ENCODE measurements at regions not wholly inside any gene's neighbourhood (a gene's known extent, or its start where the extent isn't known, plus 50 kb on each side); places are given as distances from the start of the nearest gene placed in this dataset.

DNA sequence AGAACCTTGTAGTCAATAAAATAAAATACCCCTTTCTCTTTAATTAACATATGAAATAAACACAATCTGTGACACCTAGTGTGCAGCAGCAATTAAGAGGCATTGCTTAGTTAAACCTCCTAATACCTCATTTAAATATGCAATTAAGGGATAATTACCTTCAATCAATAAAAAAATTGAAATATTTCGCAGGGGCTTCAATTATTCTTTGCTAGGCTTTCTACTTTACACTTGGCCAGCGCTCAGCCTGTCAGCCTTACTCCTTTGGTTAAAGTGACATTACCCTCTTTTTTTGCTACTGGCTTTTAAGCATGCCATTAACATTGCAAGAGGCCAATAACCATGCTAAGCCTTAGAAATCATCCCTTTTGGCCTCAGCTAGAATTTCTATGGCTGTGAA lies 327.5 kb upstream of the ZNF521 start:
- Histone ChIP-seq H4K20me1 (ENCODE audit: control insufficient read depth, insufficient read depth, low read length, poor library complexity, severe bottlenecking) (no peaks in the 10 kb centered on the region), H2AFZ (ENCODE audit: insufficient read depth, low read depth, low read length, poor library complexity, severe bottlenecking) (no peak overlapping the region), H3K27me3 (replicated peaks in 1 of 4; ENCODE audit: control extremely low read depth in 1 of 4, control insufficient read depth in 3 of 4, insufficient read depth in 4 of 4, low read length in 3 of 4) (no peaks in the 10 kb centered on the region), H3K36me3 (replicated peaks in 1 of 2; ENCODE audit: control extremely low read depth in 1 of 2, control insufficient read depth in 1 of 2, extremely low read depth in 1 of 2, insufficient read depth in 2 of 2, low read length in 1 of 2) (no peaks in the 10 kb centered on the region), H3K9me3 (ENCODE audit: control extremely low read depth in 1 of 3, control insufficient read depth in 2 of 3, insufficient read depth in 1 of 3, low read length in 2 of 3) (no peaks in the 10 kb centered on the region), H3K4me2 (replicated peaks; ENCODE audit: low read depth, low read length, poor library complexity, severe bottlenecking) (no peak overlapping the region), H3K9ac (ENCODE audit: low read length) (no peak overlapping the region), H3K27ac (ENCODE audit: low read length in 2 of 2) (no peak overlapping the region), H3K4me3 (ENCODE audit: control extremely low read depth in 1 of 5, extremely low read depth in 1 of 5, insufficient read depth in 1 of 5, low read depth in 2 of 5, low read length in 4 of 5) (no peak overlapping the region), H3K79me2 (ENCODE audit: control insufficient read depth, insufficient read depth, low read length) (no peaks in the 10 kb centered on the region), H3K4me1 (ENCODE audit: control insufficient read depth in 2 of 2, insufficient read depth in 2 of 2, low read length in 2 of 2) (no peaks in the 10 kb centered on the region)
- POLR2A ChIA-PET: no interaction called here
- H3K4me3 Mint-ChIP-seq: no peak overlapping the region
- TF ChIP-seq, protein P1, sequence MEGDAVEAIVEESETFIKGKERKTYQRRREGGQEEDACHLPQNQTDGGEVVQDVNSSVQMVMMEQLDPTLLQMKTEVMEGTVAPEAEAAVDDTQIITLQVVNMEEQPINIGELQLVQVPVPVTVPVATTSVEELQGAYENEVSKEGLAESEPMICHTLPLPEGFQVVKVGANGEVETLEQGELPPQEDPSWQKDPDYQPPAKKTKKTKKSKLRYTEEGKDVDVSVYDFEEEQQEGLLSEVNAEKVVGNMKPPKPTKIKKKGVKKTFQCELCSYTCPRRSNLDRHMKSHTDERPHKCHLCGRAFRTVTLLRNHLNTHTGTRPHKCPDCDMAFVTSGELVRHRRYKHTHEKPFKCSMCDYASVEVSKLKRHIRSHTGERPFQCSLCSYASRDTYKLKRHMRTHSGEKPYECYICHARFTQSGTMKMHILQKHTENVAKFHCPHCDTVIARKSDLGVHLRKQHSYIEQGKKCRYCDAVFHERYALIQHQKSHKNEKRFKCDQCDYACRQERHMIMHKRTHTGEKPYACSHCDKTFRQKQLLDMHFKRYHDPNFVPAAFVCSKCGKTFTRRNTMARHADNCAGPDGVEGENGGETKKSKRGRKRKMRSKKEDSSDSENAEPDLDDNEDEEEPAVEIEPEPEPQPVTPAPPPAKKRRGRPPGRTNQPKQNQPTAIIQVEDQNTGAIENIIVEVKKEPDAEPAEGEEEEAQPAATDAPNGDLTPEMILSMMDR (IDR thresholded peaks at IDR 0.05): no peak
- no peak for TF ChIP-seq EZH2 (IDR thresholded peaks at IDR 0.05; ENCODE audit: borderline replicate concordance, insufficient read depth, low read depth, low read length, poor library complexity, severe bottlenecking)
- CTCF ChIA-PET: no interaction called here
- H3K9me3 Mint-ChIP-seq (ENCODE audit: insufficient read depth): no peaks in the 10 kb centered on the region
- 94% methylated on average over 2 of the region's 2 CpGs for WGBS (ENCODE audit: insufficient coverage)
- ATAC-seq (ENCODE audit: low read depth) (no peak), DNase-seq (no peak)
- H3K27me3 Mint-ChIP-seq: peaks cover 3% of the 10 kb centered on the region
- no peak overlapping the region for H3K27ac Mint-ChIP-seq
- intact Hi-C loops (cut with micrococcal nuclease): no loop called here
- H3K4me1 Mint-ChIP-seq: no peaks in the 10 kb centered on the region

DNA sequence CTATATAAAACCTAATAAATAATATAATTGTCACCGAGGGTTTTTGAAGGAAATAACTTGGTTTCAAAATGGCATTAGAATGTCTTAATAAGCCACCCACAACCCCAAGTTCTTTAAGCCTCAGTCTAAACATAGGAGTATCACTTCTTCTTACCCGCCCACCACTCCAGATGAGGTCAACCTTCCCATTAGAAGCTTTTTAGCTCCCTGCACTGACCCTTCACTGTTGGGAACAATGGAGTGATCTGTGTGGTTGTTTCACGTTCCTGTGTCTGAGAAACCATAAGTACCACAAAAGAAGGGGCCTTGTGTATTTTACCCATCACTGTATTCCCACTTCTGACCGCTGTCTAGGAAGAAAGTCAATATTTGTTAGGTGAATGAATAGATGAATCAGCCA lies 326.3 kb upstream of the ZNF521 start:
- H3K27me3 ChIP-seq (replicated peaks in 1 of 4; ENCODE audit: control extremely low read depth in 1 of 4, control insufficient read depth in 3 of 4, insufficient read depth in 4 of 4, low read length in 3 of 4): no peaks in the 10 kb centered on the region
- ATAC-seq (ENCODE audit: low read depth): no peak
- Mint-ChIP-seq H3K9me3 (ENCODE audit: insufficient read depth) (no peaks in the 10 kb centered on the region), H3K27me3 (peaks cover 4% of the 10 kb centered on the region), H3K4me1 (no peaks in the 10 kb centered on the region), H3K27ac (no peak overlapping the region), H3K4me3 (no peak overlapping the region)
- H3K9ac ChIP-seq (ENCODE audit: low read length): no peak overlapping the region
- H4K20me1 ChIP-seq (ENCODE audit: control insufficient read depth, insufficient read depth, low read length, poor library complexity, severe bottlenecking): no peaks in the 10 kb centered on the region
- intact Hi-C loops (cut with micrococcal nuclease): no loop called here
- ChIA-PET POLR2A (no interaction called here), CTCF (no interaction called here)
- H3K27ac ChIP-seq (ENCODE audit: low read length in 2 of 2): no peak overlapping the region
- H3K4me1 ChIP-seq (ENCODE audit: control insufficient read depth in 2 of 2, insufficient read depth in 2 of 2, low read length in 2 of 2): no peaks in the 10 kb centered on the region
- H3K79me2 ChIP-seq (ENCODE audit: control insufficient read depth, insufficient read depth, low read length): no peaks in the 10 kb centered on the region
- H2AFZ ChIP-seq (ENCODE audit: insufficient read depth, low read depth, low read length, poor library complexity, severe bottlenecking): no peak overlapping the region
- H3K9me3 ChIP-seq (ENCODE audit: control extremely low read depth in 1 of 3, control insufficient read depth in 2 of 3, insufficient read depth in 1 of 3, low read length in 2 of 3): no peaks in the 10 kb centered on the region
- no peak for DNase-seq
- H3K36me3 ChIP-seq (replicated peaks in 1 of 2; ENCODE audit: control extremely low read depth in 1 of 2, control insufficient read depth in 1 of 2, extremely low read depth in 1 of 2, insufficient read depth in 2 of 2, low read length in 1 of 2): no peaks in the 10 kb centered on the region
- H3K4me2 ChIP-seq (replicated peaks; ENCODE audit: low read depth, low read length, poor library complexity, severe bottlenecking): no peak overlapping the region
- H3K4me3 ChIP-seq (ENCODE audit: control extremely low read depth in 1 of 5, extremely low read depth in 1 of 5, insufficient read depth in 1 of 5, low read depth in 2 of 5, low read length in 4 of 5): no peak overlapping the region
- WGBS (ENCODE audit: insufficient coverage): no CpG with 5 or more reads among the region's 4 CpGs
- TF ChIP-seq EZH2 (IDR thresholded peaks at IDR 0.05; ENCODE audit: borderline replicate concordance, insufficient read depth, low read depth, low read length, poor library complexity, severe bottlenecking): no peak
- TF ChIP-seq, protein P1 (IDR thresholded peaks at IDR 0.05): no peak

Measured in B cell (primary cell).